ENCODE measurements at regions not wholly inside any gene's neighbourhood (a gene's known extent, or its start where the extent isn't known, plus 50 kb on each side); places are given as distances from the start of the nearest gene placed in this dataset.

DNA sequence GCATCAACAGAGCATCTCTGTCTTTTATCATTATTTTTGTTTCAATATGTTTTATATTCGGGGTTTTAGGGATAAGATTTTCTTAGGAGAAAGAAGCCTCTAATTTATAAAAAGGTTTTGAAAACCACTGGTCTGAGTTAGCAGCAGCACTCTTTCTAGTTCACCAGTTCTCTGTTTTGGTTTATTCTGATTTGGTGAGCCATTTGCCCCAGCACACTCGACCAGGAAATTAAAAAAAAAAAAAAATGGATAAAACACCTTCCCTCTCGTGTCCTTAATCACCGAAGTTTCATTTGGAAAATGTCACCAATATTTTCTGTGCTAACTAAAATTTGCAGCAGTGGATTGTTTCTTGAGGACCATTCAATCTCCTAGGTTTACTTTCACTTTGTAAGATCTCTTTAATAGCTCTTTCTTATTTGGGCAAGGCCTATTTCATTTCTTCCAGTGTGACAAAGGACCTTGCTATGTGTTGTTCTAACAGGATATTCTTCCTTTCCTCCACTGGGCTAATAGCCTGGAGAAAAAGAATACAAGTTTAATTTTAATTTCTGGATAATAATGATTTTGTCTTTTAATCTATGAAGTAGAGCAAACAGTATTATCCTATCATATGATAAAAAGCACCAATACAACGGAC, 57.8 kb upstream of the ANXA1 start:
- TF ChIP-seq, protein P1, sequence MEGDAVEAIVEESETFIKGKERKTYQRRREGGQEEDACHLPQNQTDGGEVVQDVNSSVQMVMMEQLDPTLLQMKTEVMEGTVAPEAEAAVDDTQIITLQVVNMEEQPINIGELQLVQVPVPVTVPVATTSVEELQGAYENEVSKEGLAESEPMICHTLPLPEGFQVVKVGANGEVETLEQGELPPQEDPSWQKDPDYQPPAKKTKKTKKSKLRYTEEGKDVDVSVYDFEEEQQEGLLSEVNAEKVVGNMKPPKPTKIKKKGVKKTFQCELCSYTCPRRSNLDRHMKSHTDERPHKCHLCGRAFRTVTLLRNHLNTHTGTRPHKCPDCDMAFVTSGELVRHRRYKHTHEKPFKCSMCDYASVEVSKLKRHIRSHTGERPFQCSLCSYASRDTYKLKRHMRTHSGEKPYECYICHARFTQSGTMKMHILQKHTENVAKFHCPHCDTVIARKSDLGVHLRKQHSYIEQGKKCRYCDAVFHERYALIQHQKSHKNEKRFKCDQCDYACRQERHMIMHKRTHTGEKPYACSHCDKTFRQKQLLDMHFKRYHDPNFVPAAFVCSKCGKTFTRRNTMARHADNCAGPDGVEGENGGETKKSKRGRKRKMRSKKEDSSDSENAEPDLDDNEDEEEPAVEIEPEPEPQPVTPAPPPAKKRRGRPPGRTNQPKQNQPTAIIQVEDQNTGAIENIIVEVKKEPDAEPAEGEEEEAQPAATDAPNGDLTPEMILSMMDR (conservative IDR thresholded peaks at IDR 0.05), result no peak
- no peak for TF ChIP-seq EZH2 (IDR thresholded peaks at IDR 0.05; ENCODE audit: low read depth)
